NK-92 (cell line): ENCODE measurements at regions not wholly inside any gene's neighbourhood (a gene's known extent, or its start where the extent isn't known, plus 50 kb on each side); places are given as distances from the start of the nearest gene placed in this dataset.

Experiments
- DNase-seq: peaks from one replicate; lab custom pipeline; 2025; ENCODE audit not compliant: unreplicated experiment; lab: John Stamatoyannopoulos, UW

GRCh38 chr13:99617474-99618255, 116.4 kb downstream of the TM9SF2 start:
- DNase-seq: no peak

GRCh38 chr13:99614465-99614885, 113.2 kb downstream of the TM9SF2 start:
- DNase-seq: no peak
